Stimulated activated CD4-positive, alpha-beta T cell treated with anti-CD3 and anti-CD28 coated beads, Interleukin-1b, Interleukin-23, amount 100 ng/mL, for 1 hour (primary cell): ENCODE measurements at regions not wholly inside any gene's neighbourhood (a gene's known extent, or its start where the extent isn't known, plus 50 kb on each side); places are given as distances from the start of the nearest gene placed in this dataset.

Source experiments
- DNase-seq, 2 donors: peaks; one replicate each; pipeline ENCODE4 v3.0.0-alpha.2; 2020; ENCODE audit warnings: low read depth in 2 of 2

- no peak for DNase-seq
These were observed 78.4 kb upstream of the MED9 start for GRCh38 chr17:17398188-17398942.

- DNase-seq = no peak
These were observed 77.6 kb upstream of the MED9 start for GRCh38 chr17:17398943-17399926.

GRCh38 chr17:17400070-17400469 is 76.7 kb upstream of the MED9 start:
- DNase-seq = no peak

- no peak for DNase-seq
These were observed 76.1 kb upstream of the MED9 start for GRCh38 chr17:17400566-17401184.

- DNase-seq = no peak
These were observed 75.5 kb upstream of the MED9 start for GRCh38 chr17:17401271-17401781.

- DNase-seq = no peak
These were observed 74.2 kb upstream of the MED9 start for GRCh38 chr17:17402558-17402957.

- DNase-seq = no peak
These were observed 73.7 kb upstream of the MED9 start for GRCh38 chr17:17403065-17403464.

GRCh38 chr17:17403899-17404576 is 72.8 kb upstream of the MED9 start:
- peak in 1 of 2 donors; percentile 23 for DNase-seq

- no peak for DNase-seq
These were observed 71.1 kb upstream of the MED9 start for GRCh38 chr17:17405673-17406072.

- no peak for DNase-seq
These were observed 70.6 kb upstream of the MED9 start for GRCh38 chr17:17406225-17406624.

- DNase-seq = no peak
These were observed 68.5 kb upstream of the MED9 start for GRCh38 chr17:17408236-17408794.

- no peak for DNase-seq
These were observed 66.4 kb upstream of the MED9 start for GRCh38 chr17:17410357-17410756.

GRCh38 chr17:17411692-17412091 is 65.1 kb upstream of the MED9 start:
- DNase-seq = no peak

- DNase-seq = no peak
These were observed 64.5 kb upstream of the MED9 start for GRCh38 chr17:17412326-17412725.

- DNase-seq = no peak
These were observed 63.5 kb upstream of the MED9 start for GRCh38 chr17:17413215-17413792.

GRCh38 chr17:17413821-17414220 is 63.0 kb upstream of the MED9 start:
- DNase-seq = no peak

- DNase-seq = no peak
These were observed 62.4 kb upstream of the MED9 start for GRCh38 chr17:17414341-17414805.

- no peak for DNase-seq
These were observed 61.8 kb upstream of the MED9 start for GRCh38 chr17:17415006-17415405.

- no peak for DNase-seq
These were observed 60.8 kb upstream of the MED9 start for GRCh38 chr17:17416007-17416399.
